GM12878 (cell line): ENCODE measurements at regions not wholly inside any gene's neighbourhood (a gene's known extent, or its start where the extent isn't known, plus 50 kb on each side); places are given as distances from the start of the nearest gene placed in this dataset.

Source experiments
- GATAD2B ChIP-seq: fragments of 450-650 bp; conservative IDR thresholded peaks from 2 replicates; pipeline ENCODE4 v1.6.1; 2017; ENCODE audit warnings: low read depth, mild to moderate bottlenecking, moderate library complexity
- HDGF ChIP-seq: fragments of 450-650 bp; IDR thresholded peaks from 2 replicates; pipeline ENCODE4 v1.6.1; 2016; ENCODE audit warnings: antibody characterized with exemption
- MYC ChIP-seq: IDR thresholded peaks from 2 replicates; pipeline ENCODE4 v1.6.1; 2011; ENCODE audit warnings: mild to moderate bottlenecking, low read length, moderate library complexity, inconsistent platforms; ENCODE audit not compliant: insufficient read depth, insufficient replicate concordance, insufficient read length, severe bottlenecking
- POLR2A ChIP-seq: IDR thresholded peaks from 2 replicates; pipeline ENCODE4 v1.6.1; 2011; ENCODE audit warnings: low read depth, mild to moderate bottlenecking, low read length
- POU2F2 ChIP-seq: IDR thresholded peaks from 3 replicates; pipeline ENCODE4 v1.6.1; 2011; ENCODE audit warnings: low read depth, mild to moderate bottlenecking, low read length, borderline replicate concordance
- TF ChIP-seq, protein P1 (sequence below), 3 experiments: IDR thresholded peaks in 2 of 3; conservative IDR thresholded peaks in 1 of 3; 2 replicates each; pipeline ENCODE4 v1.5.1; 2011; ENCODE audit warnings: low read depth in 3 of 3, low read length in 3 of 3, mild to moderate bottlenecking in 3 of 3, control low read depth in 2 of 3, moderate library complexity in 2 of 3, inconsistent platforms in 1 of 3, mixed read lengths in 1 of 3; ENCODE audit not compliant: control insufficient read depth in 2 of 3, insufficient read depth in 1 of 3; ENCODE audit errors: extremely low read depth in 1 of 3

DNA sequence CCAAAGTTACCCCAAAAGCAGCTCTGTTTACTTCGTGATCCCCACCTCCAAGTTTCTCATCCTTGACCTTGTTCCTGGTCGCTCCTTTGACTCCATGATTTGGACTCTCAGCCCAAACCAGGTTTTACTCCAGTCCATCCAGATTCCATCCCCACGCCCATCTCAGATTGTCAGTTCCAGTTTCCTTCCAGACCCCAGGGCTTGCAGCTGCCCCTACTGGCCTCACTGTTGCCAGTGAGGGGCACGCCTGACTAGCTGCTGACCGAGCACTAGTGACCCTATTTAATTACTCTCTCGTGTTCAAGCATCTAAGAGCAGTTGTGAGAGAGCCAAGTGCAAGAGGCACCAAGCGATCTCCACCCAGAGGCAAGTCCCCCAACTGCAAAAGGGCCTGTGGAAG, 155.1 kb upstream of the FUT8 start:
- TF ChIP-seq HDGF (no peak), GATAD2B (no peak), MYC (no peak), POU2F2 (no peak), POLR2A (no peak)
- TF ChIP-seq, protein P1, sequence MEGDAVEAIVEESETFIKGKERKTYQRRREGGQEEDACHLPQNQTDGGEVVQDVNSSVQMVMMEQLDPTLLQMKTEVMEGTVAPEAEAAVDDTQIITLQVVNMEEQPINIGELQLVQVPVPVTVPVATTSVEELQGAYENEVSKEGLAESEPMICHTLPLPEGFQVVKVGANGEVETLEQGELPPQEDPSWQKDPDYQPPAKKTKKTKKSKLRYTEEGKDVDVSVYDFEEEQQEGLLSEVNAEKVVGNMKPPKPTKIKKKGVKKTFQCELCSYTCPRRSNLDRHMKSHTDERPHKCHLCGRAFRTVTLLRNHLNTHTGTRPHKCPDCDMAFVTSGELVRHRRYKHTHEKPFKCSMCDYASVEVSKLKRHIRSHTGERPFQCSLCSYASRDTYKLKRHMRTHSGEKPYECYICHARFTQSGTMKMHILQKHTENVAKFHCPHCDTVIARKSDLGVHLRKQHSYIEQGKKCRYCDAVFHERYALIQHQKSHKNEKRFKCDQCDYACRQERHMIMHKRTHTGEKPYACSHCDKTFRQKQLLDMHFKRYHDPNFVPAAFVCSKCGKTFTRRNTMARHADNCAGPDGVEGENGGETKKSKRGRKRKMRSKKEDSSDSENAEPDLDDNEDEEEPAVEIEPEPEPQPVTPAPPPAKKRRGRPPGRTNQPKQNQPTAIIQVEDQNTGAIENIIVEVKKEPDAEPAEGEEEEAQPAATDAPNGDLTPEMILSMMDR (IDR thresholded peaks at IDR 0.05 in 2 of 3, conservative IDR thresholded peaks at IDR 0.05 in 1 of 3; ENCODE audit: control insufficient read depth in 2 of 3, extremely low read depth in 1 of 3, insufficient read depth in 1 of 3, low read depth in 3 of 3, low read length in 3 of 3), result no peak
